ENCODE measurements at regions not wholly inside any gene's neighbourhood (a gene's known extent, or its start where the extent isn't known, plus 50 kb on each side); places are given as distances from the start of the nearest gene placed in this dataset.

- TF ChIP-seq EP300 (conservative IDR thresholded peaks at IDR 0.05; ENCODE audit: poor library complexity, severe bottlenecking), result no peak
- TF ChIP-seq CTCF (IDR thresholded peaks at IDR 0.05; ENCODE audit: poor library complexity, severe bottlenecking), result no peak
These were observed 313.6 kb downstream of the TBC1D32 start for GRCh38 chr6:121020656-121021055.

Measured in neural cell (in vitro differentiated cells).